ENCODE measurements at regions not wholly inside any gene's neighbourhood (a gene's known extent, or its start where the extent isn't known, plus 50 kb on each side); places are given as distances from the start of the nearest gene placed in this dataset.

DNA sequence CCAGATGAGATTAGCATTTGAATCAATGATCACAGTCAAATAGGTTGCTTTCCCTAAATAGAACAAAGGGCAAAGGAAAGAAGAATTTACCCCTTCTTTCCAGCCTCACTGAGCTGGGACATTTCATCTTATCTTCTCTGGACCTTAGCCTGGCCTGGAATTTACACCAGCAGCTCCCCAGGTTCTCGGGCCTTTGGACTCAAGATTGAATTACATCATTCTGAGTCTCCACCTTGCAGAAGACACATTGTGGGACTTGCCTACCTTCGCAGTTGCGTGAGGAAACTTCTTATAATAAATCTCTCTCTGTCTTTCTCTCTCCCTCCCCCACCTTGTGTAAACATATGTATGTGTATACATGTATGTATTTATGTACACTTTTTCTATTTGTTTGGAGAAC is 732.4 kb downstream of the IPMK start:
- WGBS (ENCODE audit: insufficient coverage) = 100% methylated on average over 1 of the region's 3 CpGs
- ChIA-PET POLR2A (no interaction called here), CTCF (no interaction called here)
- no peaks in the 10 kb centered on the region for H3K9me3 ChIP-seq (ENCODE audit: control extremely low read depth in 1 of 5, control insufficient read depth in 4 of 5, insufficient read depth in 2 of 5, low read depth in 1 of 5, low read length in 4 of 5)
- no peak for DNase-seq
- H3K4me3 ChIP-seq (ENCODE audit: control insufficient read depth in 1 of 7, extremely low read depth in 1 of 7, insufficient read depth in 4 of 7, low read depth in 2 of 7, low read length in 6 of 7) = no peak overlapping the region
- H3K36me3 ChIP-seq (ENCODE audit: control insufficient read depth in 4 of 4, insufficient read depth in 4 of 4, low read length in 3 of 4) = no peaks in the 10 kb centered on the region
- H3K4me1 ChIP-seq (ENCODE audit: control extremely low read depth in 1 of 4, control insufficient read depth in 4 of 4, insufficient read depth in 4 of 4, low read length in 3 of 4) = no peaks in the 10 kb centered on the region
- no peak overlapping the region for H3K27ac ChIP-seq (ENCODE audit: insufficient read depth in 1 of 2, low read depth in 1 of 2, low read length in 2 of 2, poor library complexity in 1 of 2, severe bottlenecking in 2 of 2)
- H3K27me3 ChIP-seq (replicated peaks in 2 of 5; ENCODE audit: control insufficient read depth in 4 of 5, insufficient read depth in 5 of 5, low read length in 4 of 5) = no peaks in the 10 kb centered on the region

DNA sequence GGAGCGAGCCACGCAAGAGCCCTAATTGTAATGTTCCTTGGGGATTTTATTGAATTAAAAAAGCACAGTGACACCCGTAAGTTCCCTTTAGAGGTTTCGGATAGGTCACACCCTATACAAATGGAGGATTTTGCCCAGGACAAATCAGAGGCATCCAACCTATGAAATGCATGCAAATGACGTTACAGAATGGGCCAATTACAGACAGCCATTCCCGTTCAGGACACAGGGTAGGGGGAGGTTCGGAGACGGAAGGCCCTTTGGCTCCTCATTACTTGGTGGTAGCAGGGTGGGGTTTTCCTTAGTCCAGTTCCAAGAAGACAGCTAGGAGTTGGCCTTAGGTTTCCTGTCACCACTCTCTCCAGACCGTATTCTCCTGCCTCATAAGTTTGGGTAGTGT is 754.1 kb downstream of the IPMK start:
- no peak for DNase-seq
- WGBS (ENCODE audit: insufficient coverage) = 99% methylated on average over 6 of the region's 9 CpGs
- H3K4me1 ChIP-seq (ENCODE audit: control extremely low read depth in 1 of 4, control insufficient read depth in 4 of 4, insufficient read depth in 4 of 4, low read length in 3 of 4) = no peaks in the 10 kb centered on the region
- ChIA-PET POLR2A (no interaction called here), CTCF (no interaction called here)
- H3K27ac ChIP-seq (ENCODE audit: insufficient read depth in 1 of 2, low read depth in 1 of 2, low read length in 2 of 2, poor library complexity in 1 of 2, severe bottlenecking in 2 of 2) = no peak overlapping the region
- H3K27me3 ChIP-seq (replicated peaks in 2 of 5; ENCODE audit: control insufficient read depth in 4 of 5, insufficient read depth in 5 of 5, low read length in 4 of 5) = no peaks in the 10 kb centered on the region
- H3K9me3 ChIP-seq (ENCODE audit: control extremely low read depth in 1 of 5, control insufficient read depth in 4 of 5, insufficient read depth in 2 of 5, low read depth in 1 of 5, low read length in 4 of 5) = no peaks in the 10 kb centered on the region
- no peak overlapping the region for H3K4me3 ChIP-seq (ENCODE audit: control insufficient read depth in 1 of 7, extremely low read depth in 1 of 7, insufficient read depth in 4 of 7, low read depth in 2 of 7, low read length in 6 of 7)
- no peaks in the 10 kb centered on the region for H3K36me3 ChIP-seq (ENCODE audit: control insufficient read depth in 4 of 4, insufficient read depth in 4 of 4, low read length in 3 of 4)

DNA sequence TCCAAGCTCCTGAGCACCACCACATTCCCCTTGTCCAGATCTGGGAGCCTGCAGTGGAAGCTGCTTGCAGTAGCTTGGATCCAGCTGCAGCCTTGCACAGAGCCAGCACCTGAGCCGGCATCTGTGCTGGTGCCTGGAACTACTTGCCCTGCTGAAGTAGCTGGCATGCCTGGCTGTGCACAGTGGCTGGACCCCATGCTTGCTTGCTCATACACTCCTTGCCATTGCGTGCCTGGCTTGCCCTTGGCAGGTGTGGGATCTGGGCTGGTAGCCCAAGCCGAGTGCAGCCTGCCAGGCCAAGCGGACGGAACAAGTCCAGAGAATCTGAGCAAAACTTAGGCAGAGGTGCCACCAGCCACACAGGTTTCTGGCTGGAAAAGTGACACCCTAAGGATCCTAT is 759.9 kb downstream of the IPMK start:
- Histone ChIP-seq H3K9me3 (ENCODE audit: control extremely low read depth in 1 of 5, control insufficient read depth in 4 of 5, insufficient read depth in 2 of 5, low read depth in 1 of 5, low read length in 4 of 5) (peaks cover 0 to 5% (median 0%) of the 10 kb centered on the region in 5 experiments), H3K27ac (ENCODE audit: insufficient read depth in 1 of 2, low read depth in 1 of 2, low read length in 2 of 2, poor library complexity in 1 of 2, severe bottlenecking in 2 of 2) (no peak overlapping the region), H3K4me3 (ENCODE audit: control insufficient read depth in 1 of 7, extremely low read depth in 1 of 7, insufficient read depth in 4 of 7, low read depth in 2 of 7, low read length in 6 of 7) (no peak overlapping the region), H3K4me1 (ENCODE audit: control extremely low read depth in 1 of 4, control insufficient read depth in 4 of 4, insufficient read depth in 4 of 4, low read length in 3 of 4) (no peaks in the 10 kb centered on the region), H3K27me3 (replicated peaks in 2 of 5; ENCODE audit: control insufficient read depth in 4 of 5, insufficient read depth in 5 of 5, low read length in 4 of 5) (no peaks in the 10 kb centered on the region), H3K36me3 (ENCODE audit: control insufficient read depth in 4 of 4, insufficient read depth in 4 of 4, low read length in 3 of 4) (no peaks in the 10 kb centered on the region)
- CTCF ChIA-PET = no interaction called here
- POLR2A ChIA-PET = no interaction called here
- DNase-seq = no peak
- 68% methylated on average over 5 of the region's 5 CpGs for WGBS (ENCODE audit: insufficient coverage)

DNA sequence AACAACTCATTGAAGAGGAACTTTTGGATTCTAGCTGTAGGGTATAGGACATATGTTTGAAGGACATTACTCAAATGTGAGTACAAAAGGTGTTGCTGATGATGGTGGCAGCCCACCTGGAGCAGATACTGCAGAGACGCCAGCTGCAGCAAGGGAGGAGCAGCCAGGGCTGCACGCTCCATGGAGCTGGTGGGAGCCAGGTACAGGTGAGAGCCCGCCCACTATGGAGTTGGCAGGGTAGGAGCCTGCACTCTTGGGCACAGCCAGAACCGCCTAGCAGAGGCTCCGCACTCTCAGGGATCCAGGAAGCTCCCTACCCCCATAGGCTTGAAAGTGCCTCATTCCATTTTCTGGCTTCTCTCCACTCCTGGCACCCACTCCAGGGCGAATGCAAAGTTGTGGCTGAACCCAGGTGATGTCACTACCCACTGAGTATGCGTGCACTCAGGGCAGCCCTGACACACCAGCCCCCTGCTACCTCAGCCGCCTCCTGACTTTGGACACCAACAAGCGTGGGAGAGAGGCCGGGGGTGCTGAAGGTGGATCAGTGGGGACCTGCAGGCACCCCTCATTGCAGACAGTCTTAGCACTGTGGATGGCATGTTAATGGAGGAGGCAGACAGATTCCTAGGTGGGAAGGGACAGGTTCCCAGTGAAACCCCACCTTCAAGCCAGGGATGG is 761.1 kb downstream of the IPMK start:
- H3K27ac ChIP-seq (ENCODE audit: insufficient read depth in 1 of 2, low read depth in 1 of 2, low read length in 2 of 2, poor library complexity in 1 of 2, severe bottlenecking in 2 of 2) = no peak overlapping the region
- POLR2A ChIA-PET = no interaction called here
- H3K4me3 ChIP-seq (ENCODE audit: control insufficient read depth in 1 of 7, extremely low read depth in 1 of 7, insufficient read depth in 4 of 7, low read depth in 2 of 7, low read length in 6 of 7) = no peak overlapping the region
- CTCF ChIA-PET = no interaction called here
- no peak for DNase-seq
- no peaks in the 10 kb centered on the region for H3K4me1 ChIP-seq (ENCODE audit: control extremely low read depth in 1 of 4, control insufficient read depth in 4 of 4, insufficient read depth in 4 of 4, low read length in 3 of 4)
- H3K36me3 ChIP-seq (ENCODE audit: control insufficient read depth in 4 of 4, insufficient read depth in 4 of 4, low read length in 3 of 4) = no peaks in the 10 kb centered on the region
- H3K9me3 ChIP-seq (ENCODE audit: control extremely low read depth in 1 of 5, control insufficient read depth in 4 of 5, insufficient read depth in 2 of 5, low read depth in 1 of 5, low read length in 4 of 5) = peaks cover 0 to 5% (median 0%) of the 10 kb centered on the region in 5 experiments
- no peaks in the 10 kb centered on the region for H3K27me3 ChIP-seq (replicated peaks in 2 of 5; ENCODE audit: control insufficient read depth in 4 of 5, insufficient read depth in 5 of 5, low read length in 4 of 5)
- 78% methylated on average over 9 of the region's 10 CpGs for WGBS (ENCODE audit: insufficient coverage)

DNA sequence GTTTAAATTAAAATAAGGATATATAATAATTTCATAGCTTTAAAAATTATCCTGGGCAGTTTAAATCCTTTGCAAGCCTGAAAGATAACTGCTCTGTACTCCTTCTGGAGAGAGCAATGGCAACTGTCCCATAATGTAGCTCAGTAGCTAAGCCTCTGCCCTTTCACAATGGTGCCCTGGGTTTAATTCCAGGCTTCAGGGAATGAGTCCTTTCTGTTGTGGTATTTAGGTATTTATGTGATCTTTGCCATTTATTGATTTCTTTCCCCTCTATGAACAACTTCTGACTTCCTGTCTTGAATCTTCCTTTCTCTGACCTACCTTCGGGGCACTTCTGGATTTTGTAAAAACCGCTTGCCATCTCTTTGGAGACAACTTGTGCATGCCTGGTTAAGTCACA is 773.2 kb downstream of the IPMK start:
- no peak for DNase-seq
- CTCF ChIA-PET = no interaction called here
- no peak overlapping the region for H3K4me3 ChIP-seq (ENCODE audit: control insufficient read depth in 1 of 7, extremely low read depth in 1 of 7, insufficient read depth in 4 of 7, low read depth in 2 of 7, low read length in 6 of 7)
- no peaks in the 10 kb centered on the region for H3K4me1 ChIP-seq (ENCODE audit: control extremely low read depth in 1 of 4, control insufficient read depth in 4 of 4, insufficient read depth in 4 of 4, low read length in 3 of 4)
- no peaks in the 10 kb centered on the region for H3K9me3 ChIP-seq (ENCODE audit: control extremely low read depth in 1 of 5, control insufficient read depth in 4 of 5, insufficient read depth in 2 of 5, low read depth in 1 of 5, low read length in 4 of 5)
- WGBS (ENCODE audit: insufficient coverage) = no CpG with 5 or more reads among the region's 2 CpGs
- H3K27me3 ChIP-seq (replicated peaks in 2 of 5; ENCODE audit: control insufficient read depth in 4 of 5, insufficient read depth in 5 of 5, low read length in 4 of 5) = no peaks in the 10 kb centered on the region
- H3K36me3 ChIP-seq (ENCODE audit: control insufficient read depth in 4 of 4, insufficient read depth in 4 of 4, low read length in 3 of 4) = no peaks in the 10 kb centered on the region
- POLR2A ChIA-PET = no interaction called here
- no peak overlapping the region for H3K27ac ChIP-seq (ENCODE audit: insufficient read depth in 1 of 2, low read depth in 1 of 2, low read length in 2 of 2, poor library complexity in 1 of 2, severe bottlenecking in 2 of 2)

DNA sequence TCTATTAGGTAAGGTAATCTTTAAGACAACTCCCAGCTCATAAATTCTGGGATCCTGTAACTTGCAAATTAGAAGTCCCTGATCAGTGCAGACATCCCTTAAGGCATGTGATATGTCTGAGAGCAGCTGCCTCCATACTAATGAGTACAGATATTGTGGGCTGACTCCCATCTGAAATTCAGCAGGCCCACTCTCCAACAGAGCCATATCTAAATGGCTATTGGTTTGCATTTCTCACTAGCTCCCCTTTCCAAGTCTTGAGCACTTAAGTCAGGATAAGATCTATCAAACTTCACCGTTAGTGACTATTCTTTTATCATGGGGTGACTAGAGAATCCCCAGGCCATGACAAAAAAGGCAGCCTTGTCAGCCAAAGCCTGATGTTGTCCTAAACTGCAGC is 785.4 kb downstream of the IPMK start:
- WGBS (ENCODE audit: insufficient coverage) = no CpG with 5 or more reads among the region's 1 CpG
- no peaks in the 10 kb centered on the region for H3K27me3 ChIP-seq (replicated peaks in 2 of 5; ENCODE audit: control insufficient read depth in 4 of 5, insufficient read depth in 5 of 5, low read length in 4 of 5)
- CTCF ChIA-PET = no interaction called here

DNA sequence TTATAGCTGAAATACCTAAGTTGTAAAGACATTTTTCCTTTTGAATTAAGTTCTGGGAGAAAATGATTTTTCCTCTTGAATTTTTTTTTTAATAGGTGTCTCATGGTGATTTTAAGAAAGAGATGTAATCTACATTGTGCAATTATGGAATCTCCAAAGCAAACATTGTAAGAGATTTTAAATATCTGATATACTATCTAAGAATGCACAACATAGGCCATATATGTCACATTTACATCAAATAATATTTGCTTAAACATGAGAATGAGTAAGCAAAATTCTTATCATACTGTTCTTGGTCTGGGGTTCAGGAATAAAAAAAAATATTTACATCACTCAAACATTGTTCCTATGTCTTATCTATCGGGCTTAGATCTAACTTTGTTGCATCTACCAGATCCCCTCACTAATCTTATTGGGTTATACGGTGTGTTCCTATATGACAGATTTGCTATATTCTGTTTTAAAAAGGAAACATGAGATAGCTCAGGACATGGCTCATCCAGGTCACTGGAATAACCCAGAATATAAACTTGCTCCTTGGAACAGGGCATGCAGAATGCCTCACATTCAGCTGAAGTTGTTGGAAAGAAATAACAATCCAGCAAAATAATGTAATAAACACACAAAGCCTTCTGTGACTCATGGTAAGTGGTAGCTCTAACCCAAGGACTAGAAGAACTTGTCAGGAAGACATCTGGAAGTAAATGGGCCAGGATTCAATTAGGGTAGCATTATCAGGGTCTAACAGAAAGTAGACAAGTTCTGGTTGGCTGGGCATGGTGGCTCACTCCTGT is 794.7 kb downstream of the IPMK start:
- no CpG with 5 or more reads among the region's 2 CpGs for WGBS (ENCODE audit: insufficient coverage)
- CTCF ChIA-PET = interaction anchor here (0.6 kb wide), 1 partner anchor 1073 kb away, joined by 4 read pairs; no protein-coding TSS in a partner anchor
- POLR2A ChIA-PET = no interaction called here
- Histone ChIP-seq H3K27ac (ENCODE audit: insufficient read depth in 1 of 2, low read depth in 1 of 2, low read length in 2 of 2, poor library complexity in 1 of 2, severe bottlenecking in 2 of 2) (no peak overlapping the region), H3K36me3 (ENCODE audit: control insufficient read depth in 4 of 4, insufficient read depth in 4 of 4, low read length in 3 of 4) (no peaks in the 10 kb centered on the region), H3K4me1 (ENCODE audit: control extremely low read depth in 1 of 4, control insufficient read depth in 4 of 4, insufficient read depth in 4 of 4, low read length in 3 of 4) (no peaks in the 10 kb centered on the region), H3K4me3 (ENCODE audit: control insufficient read depth in 1 of 7, extremely low read depth in 1 of 7, insufficient read depth in 4 of 7, low read depth in 2 of 7, low read length in 6 of 7) (no peak overlapping the region), H3K27me3 (replicated peaks in 2 of 5; ENCODE audit: control insufficient read depth in 4 of 5, insufficient read depth in 5 of 5, low read length in 4 of 5) (no peaks in the 10 kb centered on the region), H3K9me3 (ENCODE audit: control extremely low read depth in 1 of 5, control insufficient read depth in 4 of 5, insufficient read depth in 2 of 5, low read depth in 1 of 5, low read length in 4 of 5) (no peaks in the 10 kb centered on the region)
- no peak for DNase-seq

More for the DNA sequence above, 785.4 kb downstream of the IPMK start:
- Histone ChIP-seq H3K27ac (ENCODE audit: insufficient read depth in 1 of 2, low read depth in 1 of 2, low read length in 2 of 2, poor library complexity in 1 of 2, severe bottlenecking in 2 of 2) (no peak overlapping the region), H3K4me3 (ENCODE audit: control insufficient read depth in 1 of 7, extremely low read depth in 1 of 7, insufficient read depth in 4 of 7, low read depth in 2 of 7, low read length in 6 of 7) (no peak overlapping the region), H3K36me3 (ENCODE audit: control insufficient read depth in 4 of 4, insufficient read depth in 4 of 4, low read length in 3 of 4) (no peaks in the 10 kb centered on the region), H3K9me3 (ENCODE audit: control extremely low read depth in 1 of 5, control insufficient read depth in 4 of 5, insufficient read depth in 2 of 5, low read depth in 1 of 5, low read length in 4 of 5) (no peaks in the 10 kb centered on the region), H3K4me1 (ENCODE audit: control extremely low read depth in 1 of 4, control insufficient read depth in 4 of 4, insufficient read depth in 4 of 4, low read length in 3 of 4) (no peaks in the 10 kb centered on the region)
- no peak for DNase-seq
- POLR2A ChIA-PET = no interaction called here
